Epithelial cell of proximal tubule (primary cell): ENCODE measurements at regions not wholly inside any gene's neighbourhood (a gene's known extent, or its start where the extent isn't known, plus 50 kb on each side); places are given as distances from the start of the nearest gene placed in this dataset.

ENCODE experiments used
- DNase-seq: peaks from one replicate; pipeline ENCODE4 v3.0.0-alpha.2; 2011; ENCODE audit warnings: low read depth
- H3K4me3 ChIP-seq: 2 replicates; pipeline ENCODE4 v1.5.1; 2011; ENCODE audit warnings: low read depth, mild to moderate bottlenecking, low read length
- CTCF ChIP-seq: conservative IDR thresholded peaks from 2 replicates; pipeline ENCODE4 v1.5.1; 2012; ENCODE audit warnings: low read depth, mild to moderate bottlenecking, low read length

GRCh38 chr7:13032084-13032483 lies 344.7 kb downstream of the ARL4A start:
- TF ChIP-seq CTCF = no peak
- no peak overlapping the region for H3K4me3 ChIP-seq
- DNase-seq = no peak

GRCh38 chr7:13032576-13032975 lies 345.1 kb downstream of the ARL4A start:
- no peak overlapping the region for H3K4me3 ChIP-seq
- TF ChIP-seq CTCF = no peak
- no peak for DNase-seq

GRCh38 chr7:13034693-13035092 lies 347.3 kb downstream of the ARL4A start:
- no peak overlapping the region for H3K4me3 ChIP-seq
- TF ChIP-seq CTCF = no peak
- DNase-seq = no peak

- DNase-seq = no peak
- no peak for TF ChIP-seq CTCF
- H3K4me3 ChIP-seq = no peak overlapping the region
Measured at GRCh38 chr7:13035233-13035632, 347.8 kb downstream of the ARL4A start.

- DNase-seq = no peak
- no peak overlapping the region for H3K4me3 ChIP-seq
- no peak for TF ChIP-seq CTCF
Measured at GRCh38 chr7:13036256-13036780, 348.9 kb downstream of the ARL4A start.

GRCh38 chr7:13037216-13037615 lies 349.8 kb downstream of the ARL4A start:
- no peak for DNase-seq
- H3K4me3 ChIP-seq = no peak overlapping the region
- TF ChIP-seq CTCF = no peak

GRCh38 chr7:13041368-13041988 lies 354.0 kb downstream of the ARL4A start:
- no peak for DNase-seq
- TF ChIP-seq CTCF = no peak
- no peak overlapping the region for H3K4me3 ChIP-seq
